Subcutaneous abdominal adipose tissue (tissue), 5 donors: ENCODE measurements at regions not wholly inside any gene's neighbourhood (a gene's known extent, or its start where the extent isn't known, plus 50 kb on each side); places are given as distances from the start of the nearest gene placed in this dataset.
"Not testable (repeated sequence)": the region's sequence is repeated elsewhere in the genome, so short reads cannot be mapped to it uniquely, and the experiment has no call there.

Source experiments
- H3K27ac ChIP-seq: one replicate; pipeline ENCODE4 v1.7.0; 2013; ENCODE audit warnings: low read depth, mild to moderate bottlenecking, inconsistent platforms, low read length, moderate library complexity
- H3K27me3 ChIP-seq, 5 donors: one replicate each; pipeline ENCODE4 v1.7.0; 2013; ENCODE audit warnings: low read length in 5 of 5, inconsistent platforms in 1 of 5; ENCODE audit not compliant: control insufficient read depth in 5 of 5, insufficient read depth in 4 of 5
- H3K36me3 ChIP-seq, 5 donors: one replicate each; pipeline ENCODE4 v1.7.0; 2013; ENCODE audit warnings: low read length in 5 of 5; ENCODE audit not compliant: control insufficient read depth in 5 of 5, insufficient read depth in 5 of 5
- H3K4me1 ChIP-seq, 5 donors: one replicate each; pipeline ENCODE4 v1.7.0; 2013; ENCODE audit warnings: low read length in 5 of 5, mild to moderate bottlenecking in 3 of 5, moderate library complexity in 1 of 5; ENCODE audit not compliant: control insufficient read depth in 5 of 5, insufficient read depth in 5 of 5
- H3K4me3 ChIP-seq, 5 donors: one replicate each; pipeline ENCODE4 v1.7.0; 2013; ENCODE audit warnings: low read length in 5 of 5, low read depth in 1 of 5
- H3K9ac ChIP-seq, 5 donors: one replicate each; pipeline ENCODE4 v1.7.0; 2013; ENCODE audit warnings: low read length in 5 of 5, mild to moderate bottlenecking in 4 of 5, moderate library complexity in 3 of 5
- H3K9me3 ChIP-seq, 5 donors: one replicate each; pipeline ENCODE4 v1.7.0; 2013; ENCODE audit warnings: low read length in 5 of 5; ENCODE audit not compliant: control insufficient read depth in 5 of 5
- donor health status: healthy.
- donor health status: healthy.
- donor health status: healthy.
- donor health status: healthy.
- donor health status: healthy.

DNA sequence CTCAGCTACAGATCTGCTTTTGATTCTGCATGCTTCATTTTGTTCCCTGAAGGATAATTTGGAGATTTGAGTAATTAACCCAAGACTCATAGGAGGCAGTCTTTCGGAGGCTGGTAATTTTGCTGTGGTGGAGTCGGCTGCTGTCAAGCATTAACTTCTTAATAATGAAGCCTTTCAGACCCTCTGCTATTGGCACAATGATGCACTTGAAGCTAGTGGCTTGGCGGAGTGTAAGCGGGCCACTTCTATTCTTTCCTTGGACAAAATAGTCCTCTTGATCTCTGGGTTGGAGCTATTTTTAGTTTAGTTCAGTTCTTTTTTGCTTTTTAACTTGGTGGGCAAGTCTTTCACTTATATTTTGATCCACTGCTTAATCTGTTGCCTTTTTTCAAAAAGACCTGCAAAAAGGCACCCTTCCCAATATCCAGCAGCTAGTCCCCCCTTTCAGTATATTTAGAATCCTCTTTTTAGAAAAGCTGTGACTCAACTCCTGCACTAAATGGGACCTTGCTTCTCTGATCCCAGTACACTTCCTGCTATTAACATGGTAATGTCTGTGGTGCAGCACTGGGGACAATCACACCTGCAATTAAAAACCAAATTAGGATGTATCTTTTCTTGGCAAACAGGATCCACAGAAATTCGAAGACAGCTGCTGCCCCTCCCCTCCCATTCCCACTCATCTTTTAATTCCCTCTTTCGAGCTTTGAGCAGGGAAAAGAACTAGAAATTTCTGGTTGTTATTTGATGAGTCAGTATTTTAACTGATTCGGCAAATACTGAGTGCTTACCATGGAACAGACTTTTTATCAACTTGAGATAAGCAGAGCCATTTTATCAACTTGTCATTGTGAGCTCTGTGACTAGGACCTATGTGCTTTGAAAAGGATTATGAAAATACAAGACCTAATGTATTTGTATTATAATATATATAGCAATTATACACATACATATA lies 169.4 kb upstream of the ANKRD55 start:
- no peak overlapping the region for H3K27ac ChIP-seq
- H3K9ac ChIP-seq: no peak overlapping the region
- no peaks in the 10 kb centered on the region for H3K9me3 ChIP-seq
- peaks cover 0 to 11% (median 5%) of the 10 kb centered on the region in 5 donors for H3K4me1 ChIP-seq
- no peaks in the 10 kb centered on the region for H3K27me3 ChIP-seq
- no peaks in the 10 kb centered on the region for H3K36me3 ChIP-seq
- H3K4me3 ChIP-seq: no peak overlapping the region

DNA sequence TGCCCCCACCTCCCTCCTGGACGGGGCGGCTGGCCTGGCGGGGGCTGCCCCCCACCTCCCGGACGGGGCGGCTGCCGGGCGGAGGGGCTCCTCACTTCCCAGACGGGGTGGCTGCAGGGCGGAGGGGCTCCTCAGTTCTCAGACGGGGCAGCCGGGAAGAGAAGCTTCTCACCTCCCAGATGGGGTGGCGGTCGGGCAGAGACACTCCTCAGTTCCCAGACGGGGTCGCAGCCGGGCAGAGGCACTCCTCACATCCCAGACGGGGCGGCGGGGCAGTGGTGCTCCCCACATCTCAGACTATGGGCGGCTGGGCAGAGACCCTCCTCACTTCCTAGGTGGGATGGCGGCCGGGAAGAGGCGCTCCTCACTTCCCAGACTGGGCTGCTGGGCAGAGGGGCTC lies 164.7 kb upstream of the ANKRD55 start:
- not testable (repeated sequence) for H3K27ac ChIP-seq, H3K4me1 ChIP-seq, H3K27me3 ChIP-seq, H3K36me3 ChIP-seq, H3K4me3 ChIP-seq, H3K9ac ChIP-seq
- peaks cover 2 to 19% (median 12%) of the 10 kb centered on the region in 5 donors for H3K9me3 ChIP-seq

DNA sequence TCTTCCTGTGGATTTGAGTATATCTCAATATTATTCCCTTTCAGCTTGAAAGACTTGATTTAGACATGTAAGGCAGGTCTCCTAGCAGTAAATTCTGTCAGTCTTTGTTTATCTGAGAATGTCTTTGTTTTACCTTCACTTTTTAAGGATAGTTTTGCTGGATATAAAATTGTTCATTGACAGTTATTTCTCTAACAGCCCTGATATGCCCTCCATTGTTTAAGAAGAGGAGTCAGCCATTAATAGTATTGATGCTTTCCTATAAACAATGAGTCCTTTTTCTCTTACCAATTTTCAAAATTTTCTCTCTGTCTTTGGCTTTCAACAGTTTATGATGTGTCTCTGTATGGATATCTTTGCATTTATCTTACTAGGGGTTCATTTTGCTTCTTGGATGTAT lies 163.5 kb upstream of the ANKRD55 start:
- H3K9me3 ChIP-seq: peaks cover 2 to 19% (median 12%) of the 10 kb centered on the region in 5 donors
- H3K27me3 ChIP-seq: no peaks in the 10 kb centered on the region
- no peak overlapping the region for H3K4me3 ChIP-seq
- no peaks in the 10 kb centered on the region for H3K4me1 ChIP-seq
- no peaks in the 10 kb centered on the region for H3K36me3 ChIP-seq
- no peak overlapping the region for H3K27ac ChIP-seq
- H3K9ac ChIP-seq: no peak overlapping the region

DNA sequence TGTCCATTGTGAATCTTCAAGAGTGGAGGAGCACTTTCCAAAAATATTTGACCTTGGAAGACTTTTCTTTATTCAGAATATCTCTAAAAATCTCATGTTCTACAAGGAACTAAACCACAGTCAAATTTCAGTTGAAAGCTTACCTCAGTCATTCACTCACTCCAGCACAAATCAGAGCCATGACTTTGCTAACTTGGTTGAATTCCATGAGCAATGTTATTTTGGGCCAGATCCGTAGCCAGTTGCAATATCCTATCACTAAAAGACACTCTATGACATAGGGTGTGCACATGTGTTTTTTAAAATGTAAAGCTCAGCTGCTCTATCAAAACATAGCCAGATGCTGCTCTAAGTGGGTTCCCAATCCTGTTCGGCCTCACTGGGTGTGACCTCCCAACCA lies 156.1 kb upstream of the ANKRD55 start:
- Histone ChIP-seq H3K36me3 (no peaks in the 10 kb centered on the region), H3K4me3 (no peak overlapping the region), H3K9me3 (peaks cover 0 to 6% (median 3%) of the 10 kb centered on the region in 5 donors), H3K4me1 (no peaks in the 10 kb centered on the region), H3K9ac (no peak overlapping the region), H3K27me3 (no peaks in the 10 kb centered on the region), H3K27ac (no peak overlapping the region)

DNA sequence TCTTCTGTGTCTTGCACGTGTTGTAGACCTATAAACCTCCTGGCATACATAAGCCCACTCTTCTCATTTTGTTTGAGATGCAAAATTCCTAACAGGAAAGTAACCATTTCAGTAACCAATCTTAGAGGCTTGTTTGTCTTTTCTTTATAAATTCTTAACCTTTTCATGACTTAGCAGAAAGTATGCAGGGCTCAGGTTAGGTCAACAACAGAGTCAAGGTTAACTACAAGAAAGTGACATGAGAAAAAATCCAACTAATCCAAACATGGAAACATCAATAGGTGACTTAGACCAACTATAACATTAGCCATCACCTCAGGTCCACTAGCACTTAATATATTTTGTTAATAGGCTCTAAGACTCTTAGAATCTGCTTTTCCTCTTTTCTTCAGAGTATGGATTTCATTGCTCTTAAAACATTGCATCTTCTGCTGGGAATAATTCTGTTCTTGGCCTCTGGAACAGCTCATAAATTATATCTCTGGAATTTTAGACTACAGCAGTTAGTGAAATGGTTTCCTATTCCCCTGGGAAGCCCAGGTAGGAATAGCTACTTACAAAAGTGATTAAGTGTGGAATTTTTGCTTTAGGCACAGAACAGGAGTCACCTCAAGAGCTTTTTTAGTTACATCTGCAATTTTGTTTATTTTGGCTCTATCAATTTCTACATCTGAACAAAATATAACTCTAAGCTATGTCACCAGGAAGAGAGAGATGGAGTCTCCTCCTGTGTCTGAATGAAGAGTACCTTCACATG lies 155.3 kb upstream of the ANKRD55 start:
- H3K9ac ChIP-seq: no peak overlapping the region
- peaks cover 0 to 3% (median 0%) of the 10 kb centered on the region in 5 donors for H3K9me3 ChIP-seq
- H3K4me1 ChIP-seq: no peaks in the 10 kb centered on the region
- no peak overlapping the region for H3K27ac ChIP-seq
- no peaks in the 10 kb centered on the region for H3K36me3 ChIP-seq
- no peak overlapping the region for H3K4me3 ChIP-seq
- no peaks in the 10 kb centered on the region for H3K27me3 ChIP-seq

DNA sequence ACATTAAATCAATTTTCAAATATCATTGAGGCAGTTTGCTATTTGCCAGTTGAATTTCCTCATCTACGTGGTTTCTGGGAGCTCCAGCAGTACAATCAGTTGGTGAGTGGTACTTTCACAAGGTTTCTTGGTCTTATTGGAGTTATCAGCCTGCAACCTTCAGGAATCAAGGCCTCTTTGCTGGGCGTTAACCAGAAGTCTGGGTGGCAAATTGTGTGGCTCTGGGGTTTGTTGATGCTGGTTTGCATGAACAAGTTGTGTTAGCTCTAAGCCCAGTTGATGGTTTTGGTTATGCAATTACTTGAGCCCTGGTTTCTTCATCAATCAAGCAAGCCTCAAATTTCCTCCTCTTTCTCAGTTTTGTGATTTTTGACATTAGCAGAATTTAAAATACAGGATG lies 152.9 kb upstream of the ANKRD55 start:
- no peak overlapping the region for H3K9ac ChIP-seq
- no peaks in the 10 kb centered on the region for H3K4me1 ChIP-seq
- no peak overlapping the region for H3K4me3 ChIP-seq
- no peak overlapping the region for H3K27ac ChIP-seq
- no peaks in the 10 kb centered on the region for H3K27me3 ChIP-seq
- H3K9me3 ChIP-seq: no peaks in the 10 kb centered on the region
- no peaks in the 10 kb centered on the region for H3K36me3 ChIP-seq

DNA sequence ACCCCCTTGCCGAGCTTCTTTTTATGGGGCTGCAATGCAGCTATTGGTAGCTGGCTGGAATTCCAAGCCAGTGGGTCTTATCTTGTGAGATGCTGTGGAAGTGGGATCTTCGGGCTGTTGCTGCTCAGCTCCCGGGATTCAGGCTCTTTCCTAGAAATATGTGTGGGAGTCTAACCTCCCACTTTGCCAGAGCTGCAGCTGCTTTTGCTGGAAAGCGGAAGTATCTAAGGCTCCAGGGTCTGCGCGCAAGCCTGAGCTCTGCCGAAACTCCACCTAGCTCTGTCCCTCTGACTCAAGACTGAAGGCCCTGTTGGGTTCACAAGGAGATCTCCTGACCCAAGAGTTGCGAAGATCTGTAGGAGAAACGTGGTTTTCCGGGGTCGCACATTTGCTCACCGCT lies 151.1 kb upstream of the ANKRD55 start:
- no peaks in the 10 kb centered on the region for H3K36me3 ChIP-seq
- H3K9me3 ChIP-seq: no peaks in the 10 kb centered on the region
- no peak overlapping the region for H3K27ac ChIP-seq
- H3K9ac ChIP-seq: no peak overlapping the region
- no peaks in the 10 kb centered on the region for H3K27me3 ChIP-seq
- H3K4me1 ChIP-seq: no peaks in the 10 kb centered on the region
- no peak overlapping the region for H3K4me3 ChIP-seq

DNA sequence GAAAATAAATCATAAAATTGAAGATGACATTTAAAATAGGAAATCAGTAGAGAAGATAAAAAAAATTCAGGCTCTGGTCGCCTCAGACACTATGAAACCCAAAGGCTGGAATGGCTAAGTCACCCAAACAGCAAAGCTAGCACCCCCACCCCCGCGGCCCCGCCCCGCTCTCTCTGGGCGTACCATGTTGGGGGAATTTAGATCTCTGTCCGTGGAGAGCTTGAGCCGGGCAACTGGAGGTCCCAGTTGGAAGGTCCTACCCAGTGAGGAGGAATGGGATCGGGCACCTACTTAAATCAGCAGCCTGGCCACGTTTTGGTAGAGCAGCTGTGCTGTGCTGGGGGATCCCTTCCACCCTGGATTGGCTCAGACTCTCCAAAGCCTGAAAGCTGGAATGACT lies 150.6 kb upstream of the ANKRD55 start:
- Histone ChIP-seq H3K27ac (no peak overlapping the region), H3K4me3 (no peak overlapping the region), H3K36me3 (no peaks in the 10 kb centered on the region), H3K9ac (no peak overlapping the region), H3K27me3 (no peaks in the 10 kb centered on the region), H3K4me1 (no peaks in the 10 kb centered on the region), H3K9me3 (no peaks in the 10 kb centered on the region)

DNA sequence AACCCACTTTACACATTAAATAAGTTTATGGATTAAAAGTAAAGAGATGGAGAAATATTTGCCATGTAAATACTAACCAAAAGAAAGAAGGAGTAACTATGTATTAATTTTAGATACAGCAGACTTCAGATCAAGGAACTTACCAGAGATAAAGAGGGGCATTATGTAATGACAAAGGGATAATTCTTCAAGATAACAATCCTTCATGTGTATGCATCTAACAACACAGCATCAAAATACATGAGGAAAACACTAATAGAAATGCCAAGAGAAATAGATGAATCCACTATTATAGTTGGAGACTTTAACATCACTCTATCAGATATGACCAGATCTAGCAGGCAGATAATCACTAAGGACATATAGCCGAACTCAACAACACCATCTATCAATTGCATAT lies 149.8 kb upstream of the ANKRD55 start:
- Histone ChIP-seq H3K4me3 (no peak overlapping the region), H3K27me3 (no peaks in the 10 kb centered on the region), H3K9ac (no peak overlapping the region), H3K4me1 (no peaks in the 10 kb centered on the region), H3K27ac (no peak overlapping the region), H3K9me3 (no peaks in the 10 kb centered on the region), H3K36me3 (no peaks in the 10 kb centered on the region)

DNA sequence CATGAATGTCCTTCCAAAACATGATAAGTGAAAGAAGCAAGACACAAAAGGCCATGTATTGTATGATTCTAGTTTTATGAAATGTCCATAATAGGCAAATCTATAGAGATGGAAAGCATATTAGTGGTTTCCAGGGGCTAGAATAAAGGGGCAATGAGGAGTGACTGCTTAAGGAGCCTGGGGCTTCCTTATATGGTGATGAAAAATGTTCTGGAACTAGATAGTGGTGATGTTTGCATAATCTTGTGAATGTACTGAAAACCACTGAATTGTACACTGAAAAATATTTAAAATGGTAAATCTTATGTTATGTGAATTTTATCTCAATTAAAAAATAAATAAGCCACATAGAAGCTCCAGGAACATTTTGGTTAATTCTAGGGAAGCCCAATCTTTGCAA lies 144.4 kb upstream of the ANKRD55 start:
- Histone ChIP-seq H3K36me3 (no peaks in the 10 kb centered on the region), H3K9ac (no peak overlapping the region), H3K27me3 (no peaks in the 10 kb centered on the region), H3K4me1 (no peaks in the 10 kb centered on the region), H3K9me3 (peaks cover 0 to 12% (median 5%) of the 10 kb centered on the region in 5 donors), H3K4me3 (no peak overlapping the region), H3K27ac (no peak overlapping the region)
